ENCODE measurements at regions not wholly inside any gene's neighbourhood (a gene's known extent, or its start where the extent isn't known, plus 50 kb on each side); places are given as distances from the start of the nearest gene placed in this dataset.

GRCh38 chr1:95369985-95370690 lies 136.1 kb downstream of the RWDD3 start:
- peak overlapping the region; percentile 2 for H3K9ac ChIP-seq (ENCODE audit: insufficient read depth, low read depth, low read length)
- H3K4me1 ChIP-seq (ENCODE audit: insufficient read depth, low read length): peaks cover 22% of the 10 kb centered on the region
- in situ Hi-C loops (cut with HindIII; ENCODE audit: extremely low pct_ligation_motif_present, low pct_unique_long_range_greater_than_20kb): no loop called here
- POLR2A ChIA-PET: no interaction called here
- peak overlapping the region; percentile 62 for H3K4me2 ChIP-seq (ENCODE audit: low read depth, low read length)
- DNase-seq (ENCODE audit: low spot score): peak; percentile 51
- no peak for FAIRE-seq
- no peak overlapping the region for H3K27ac ChIP-seq (ENCODE audit: extremely low read length, insufficient read depth, low read length)
- H3K36me3 ChIP-seq (replicated peaks in 1 of 2; ENCODE audit: control insufficient read depth in 1 of 2, insufficient read depth in 2 of 2, low read length in 2 of 2): no peaks in the 10 kb centered on the region
- H4K20me1 ChIP-seq (ENCODE audit: insufficient read depth, low read length): no peaks in the 10 kb centered on the region
- CTCF ChIA-PET (ENCODE audit: low intra/inter-chr PET ratio, low total read pairs): no interaction called here
- peak overlapping the region; percentile 66 for H2AFZ ChIP-seq (ENCODE audit: low read length)
- intact Hi-C loops (cut with micrococcal nuclease; ENCODE audit: unreplicated experiment): no loop called here
- no peaks in the 10 kb centered on the region for H3K79me2 ChIP-seq (ENCODE audit: insufficient read depth, low read length)
- WGBS (ENCODE audit: low lambda C conversion rate): 7% methylated on average over 7 of the region's 7 CpGs
- ATAC-seq: peak; percentile 88
- H3K9me3 ChIP-seq (ENCODE audit: low read length): no peaks in the 10 kb centered on the region
- BruUV-seq (replicated peaks): no TSS peak
- no peaks in the 10 kb centered on the region for H3K27me3 ChIP-seq (ENCODE audit: control insufficient read depth in 1 of 2, insufficient read depth in 2 of 2, low read length in 2 of 2)
- H3K4me3 ChIP-seq (replicated peaks in 1 of 3; ENCODE audit: insufficient read depth in 1 of 3, low read depth in 2 of 3, low read length in 3 of 3): peak overlapping the region in 2 of 3 experiments; percentile 20 to 26; a peak in 4 of 6 replicates
- TF ChIP-seq FLYWCH1 (CRISPR knock-in tag; IDR thresholded peaks at IDR 0.05): no peak
- TF ChIP-seq ZNF280B (CRISPR knock-in tag; IDR thresholded peaks at IDR 0.05; ENCODE audit: borderline replicate concordance): no peak
- TF ChIP-seq MXD1 (CRISPR knock-in tag; IDR thresholded peaks at IDR 0.05): no peak
- 0 out of 2 replicates have a peak, but pooled peaks have one; percentile 12 for TF ChIP-seq ZSCAN25 (CRISPR knock-in tag; IDR thresholded peaks at IDR 0.05)
- no peak for TF ChIP-seq NR2C2 (CRISPR knock-in tag; IDR thresholded peaks at IDR 0.05; ENCODE audit: borderline replicate concordance)
- TF ChIP-seq NFYC (CRISPR knock-in tag; IDR thresholded peaks at IDR 0.05): peak; percentile 68
- no peak for TF ChIP-seq E2F2 (CRISPR knock-in tag; IDR thresholded peaks at IDR 0.05; ENCODE audit: borderline replicate concordance)
- peak; percentile 78 for TF ChIP-seq RAD51 (IDR thresholded peaks at IDR 0.05; ENCODE audit: borderline replicate concordance)
- TF ChIP-seq ZIK1 (CRISPR knock-in tag; IDR thresholded peaks at IDR 0.05; ENCODE audit: borderline replicate concordance, low read depth): no peak
- no peak for TF ChIP-seq ZFP37 (CRISPR knock-in tag; IDR thresholded peaks at IDR 0.05; ENCODE audit: borderline replicate concordance)
- no peak for TF ChIP-seq SRSF9 (IDR thresholded peaks at IDR 0.05; ENCODE audit: borderline replicate concordance, insufficient read depth, low read depth, low read length, poor library complexity, severe bottlenecking)
- no peak for TF ChIP-seq NFE2L2 (IDR thresholded peaks at IDR 0.05; ENCODE audit: low read length)
- TF ChIP-seq PAWR (CRISPR knock-in tag; IDR thresholded peaks at IDR 0.05; ENCODE audit: borderline replicate concordance): no peak
- TF ChIP-seq ZNF883 (CRISPR knock-in tag; IDR thresholded peaks at IDR 0.05; ENCODE audit: not compliant biosample characterization): no peak
- no peak for TF ChIP-seq ZNF788 (CRISPR knock-in tag; IDR thresholded peaks at IDR 0.05; ENCODE audit: borderline replicate concordance)
- TF ChIP-seq TCF12 (IDR thresholded peaks at IDR 0.05): no peak
- TF ChIP-seq TCF12 (CRISPR knock-in tag; IDR thresholded peaks at IDR 0.05): no peak
- no peak for TF ChIP-seq WIZ (CRISPR knock-in tag; IDR thresholded peaks at IDR 0.05)
- TF ChIP-seq KAT8 (CRISPR knock-in tag; IDR thresholded peaks at IDR 0.05): no peak
- no peak for TF ChIP-seq ZSCAN5A (CRISPR knock-in tag; IDR thresholded peaks at IDR 0.05; ENCODE audit: borderline replicate concordance)
- no peak for TF ChIP-seq HNRNPL (IDR thresholded peaks at IDR 0.05; ENCODE audit: low read depth, low read length)
